ENCODE measurements at regions not wholly inside any gene's neighbourhood (a gene's known extent, or its start where the extent isn't known, plus 50 kb on each side); places are given as distances from the start of the nearest gene placed in this dataset.

DNA sequence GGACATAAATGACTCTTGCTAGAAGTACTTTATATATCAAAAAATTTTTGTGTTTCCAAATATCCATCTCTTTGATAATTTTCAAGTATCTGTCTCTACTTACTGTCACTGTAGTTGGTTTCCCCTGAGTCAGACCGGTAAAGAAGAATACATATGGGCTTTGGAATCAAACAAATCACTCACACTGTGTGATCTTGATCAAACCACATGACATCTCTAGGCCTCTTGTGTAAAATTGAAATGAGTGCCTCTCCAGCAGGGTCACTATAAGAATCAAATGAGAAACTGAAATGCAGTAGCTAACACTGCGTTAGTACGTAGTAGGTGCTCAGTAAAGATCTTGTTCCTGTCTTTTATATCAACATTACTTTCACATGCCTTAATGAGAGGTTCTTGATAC is 314.6 kb upstream of the STT3B start:
- Mint-ChIP-seq H3K4me3 (no peak overlapping the region), H3K27me3 (no peaks in the 10 kb centered on the region), H3K4me1 (ENCODE audit: low read depth) (peaks cover 28% of the 10 kb centered on the region), H3K9me3 (no peaks in the 10 kb centered on the region), H3K27ac (no peak overlapping the region), H3K36me3 (ENCODE audit: low read depth) (no peaks in the 10 kb centered on the region)
- intact Hi-C loops (cut with micrococcal nuclease): no loop called here

DNA sequence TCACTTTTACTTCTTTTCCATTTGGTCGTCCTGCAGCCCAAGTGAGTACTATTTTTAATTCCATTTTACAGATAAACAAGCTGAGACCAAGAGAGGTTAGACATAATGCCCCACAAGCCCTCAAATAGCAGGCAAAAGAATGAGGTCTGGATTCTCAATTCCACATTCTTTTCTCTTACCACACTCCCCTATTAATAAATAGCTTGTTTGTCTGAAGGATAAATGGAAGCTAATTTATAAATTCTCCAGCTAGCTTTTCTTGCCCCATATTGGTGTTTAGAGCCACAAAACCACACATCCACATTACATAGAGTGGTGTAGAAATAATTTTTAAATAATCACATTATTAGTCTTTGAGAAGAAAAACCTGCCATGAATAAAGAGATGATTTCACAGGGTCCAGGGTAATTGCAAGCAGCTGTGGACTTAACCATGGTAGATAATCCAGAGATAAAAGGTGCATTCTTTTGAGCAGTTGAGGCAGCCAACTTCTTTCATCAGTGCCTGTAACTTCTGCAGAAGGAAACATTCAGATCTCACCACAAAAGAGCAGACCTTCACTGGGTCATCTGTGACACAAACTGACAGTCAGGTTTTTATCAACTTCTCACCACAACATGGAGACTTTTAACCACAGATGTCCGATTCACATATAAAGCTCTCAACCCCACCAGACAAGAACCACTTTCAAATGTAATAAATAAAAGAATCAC is 313.4 kb upstream of the STT3B start:
- no peak overlapping the region for H3K27ac Mint-ChIP-seq
- peaks cover 2% of the 10 kb centered on the region for H3K27me3 Mint-ChIP-seq
- no peaks in the 10 kb centered on the region for H3K36me3 Mint-ChIP-seq (ENCODE audit: low read depth)
- H3K9me3 Mint-ChIP-seq: no peaks in the 10 kb centered on the region
- intact Hi-C loops (cut with micrococcal nuclease): no loop called here
- peaks cover 22% of the 10 kb centered on the region for H3K4me1 Mint-ChIP-seq (ENCODE audit: low read depth)
- no peak overlapping the region for H3K4me3 Mint-ChIP-seq

DNA sequence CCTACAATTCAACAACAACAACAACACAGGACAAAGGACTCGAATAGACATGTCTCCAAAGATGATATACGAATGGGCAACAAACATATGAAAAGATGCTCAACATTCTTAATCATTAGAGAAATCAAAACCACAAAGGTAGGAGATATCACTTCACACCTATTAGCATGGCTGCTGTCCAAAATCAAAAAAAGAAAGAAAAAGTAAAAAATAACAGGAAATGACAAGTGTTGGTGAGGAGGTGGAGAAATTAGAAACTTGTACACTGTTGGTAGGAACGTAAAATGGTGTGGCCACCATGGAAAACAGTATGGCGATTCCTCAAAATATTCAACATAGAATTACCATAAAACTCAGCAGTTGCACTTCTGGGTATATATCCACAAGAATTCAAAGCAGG is 312.3 kb upstream of the STT3B start:
- Mint-ChIP-seq H3K9me3 (no peaks in the 10 kb centered on the region), H3K27me3 (peaks cover 2% of the 10 kb centered on the region), H3K4me3 (no peak overlapping the region), H3K36me3 (ENCODE audit: low read depth) (no peaks in the 10 kb centered on the region), H3K27ac (no peak overlapping the region), H3K4me1 (ENCODE audit: low read depth) (peaks cover 23% of the 10 kb centered on the region)
- intact Hi-C loops (cut with micrococcal nuclease): no loop called here

DNA sequence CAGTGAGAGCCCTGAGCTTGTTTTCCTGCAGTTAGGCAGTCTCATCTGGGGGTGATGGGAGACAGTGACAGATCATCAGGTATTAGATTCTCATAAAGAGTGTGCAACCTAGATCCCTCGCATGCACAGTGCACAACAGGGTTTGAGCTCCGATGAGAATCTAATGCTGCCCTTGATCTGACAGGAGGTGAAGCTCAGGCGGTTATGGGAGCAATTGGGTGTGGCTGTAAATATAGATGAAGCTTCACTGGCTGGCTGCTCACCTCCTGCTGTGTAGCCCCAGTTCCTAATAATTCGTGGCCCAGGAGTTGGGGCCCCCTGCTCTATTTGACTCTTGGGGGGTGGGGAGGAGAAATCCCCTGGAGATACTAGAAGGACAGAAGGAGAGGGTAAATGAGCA is 309.4 kb upstream of the STT3B start:
- intact Hi-C loops (cut with micrococcal nuclease): no loop called here
- no peak overlapping the region for H3K4me3 Mint-ChIP-seq
- H3K9me3 Mint-ChIP-seq: no peaks in the 10 kb centered on the region
- H3K27ac Mint-ChIP-seq: peak overlapping the region; percentile 53
- peaks cover 2% of the 10 kb centered on the region for H3K27me3 Mint-ChIP-seq
- peaks cover 35% of the 10 kb centered on the region for H3K4me1 Mint-ChIP-seq (ENCODE audit: low read depth)
- no peaks in the 10 kb centered on the region for H3K36me3 Mint-ChIP-seq (ENCODE audit: low read depth)

DNA sequence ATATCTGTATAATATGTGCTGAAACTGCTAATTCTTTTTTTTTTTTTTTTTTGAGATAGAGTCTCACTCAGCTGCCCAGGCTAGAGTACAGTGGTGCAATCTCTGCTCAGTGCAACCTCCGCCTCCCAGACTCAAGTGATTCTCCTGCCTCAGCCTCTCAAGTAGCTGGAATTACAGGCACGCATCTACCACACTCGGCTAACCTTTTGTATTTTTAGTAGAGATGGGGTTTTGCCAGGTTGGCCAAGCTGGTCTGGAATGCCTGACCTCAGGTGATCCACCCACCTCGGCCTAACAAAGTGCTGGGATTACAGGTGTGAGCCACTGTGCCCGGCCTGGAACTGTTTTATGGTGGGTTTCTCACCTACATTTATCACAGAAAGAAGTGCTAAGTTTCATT is 307.8 kb upstream of the STT3B start:
- H3K36me3 Mint-ChIP-seq (ENCODE audit: low read depth): no peaks in the 10 kb centered on the region
- intact Hi-C loops (cut with micrococcal nuclease): loop anchor here (5.0 kb wide), 1 partner anchor 307 kb away; the partner anchor contains the start of gene STT3B
- peaks cover 2% of the 10 kb centered on the region for H3K27me3 Mint-ChIP-seq
- no peak overlapping the region for H3K4me3 Mint-ChIP-seq
- no peak overlapping the region for H3K27ac Mint-ChIP-seq
- peaks cover 41% of the 10 kb centered on the region for H3K4me1 Mint-ChIP-seq (ENCODE audit: low read depth)
- no peaks in the 10 kb centered on the region for H3K9me3 Mint-ChIP-seq

DNA sequence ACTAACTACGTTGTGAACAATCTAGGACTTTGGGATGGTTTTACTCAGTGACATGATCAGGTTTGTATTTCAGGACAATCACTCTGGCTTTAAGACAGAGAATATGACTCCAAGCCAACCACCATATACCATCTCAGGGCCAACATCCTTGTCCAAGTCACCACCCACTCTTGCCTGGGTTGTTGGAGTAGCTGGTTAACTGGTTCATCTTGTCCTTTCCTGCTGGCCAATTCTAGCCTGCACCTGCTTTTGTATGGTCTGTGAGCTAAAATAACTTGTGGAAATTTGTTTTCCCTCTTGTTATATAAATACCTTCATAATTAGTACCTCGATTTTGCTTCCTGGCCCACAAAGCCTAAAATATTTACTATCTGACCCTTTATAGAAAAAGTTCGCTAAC is 306.8 kb upstream of the STT3B start:
- Mint-ChIP-seq H3K4me1 (ENCODE audit: low read depth) (peaks cover 43% of the 10 kb centered on the region), H3K9me3 (peaks cover under 1% of the 10 kb centered on the region), H3K4me3 (no peak overlapping the region), H3K27ac (no peak overlapping the region), H3K36me3 (ENCODE audit: low read depth) (no peaks in the 10 kb centered on the region), H3K27me3 (peaks cover 2% of the 10 kb centered on the region)
- intact Hi-C loops (cut with micrococcal nuclease): loop anchor here (5.0 kb wide), 1 partner anchor 306 kb away; the partner anchor contains the start of gene STT3B

DNA sequence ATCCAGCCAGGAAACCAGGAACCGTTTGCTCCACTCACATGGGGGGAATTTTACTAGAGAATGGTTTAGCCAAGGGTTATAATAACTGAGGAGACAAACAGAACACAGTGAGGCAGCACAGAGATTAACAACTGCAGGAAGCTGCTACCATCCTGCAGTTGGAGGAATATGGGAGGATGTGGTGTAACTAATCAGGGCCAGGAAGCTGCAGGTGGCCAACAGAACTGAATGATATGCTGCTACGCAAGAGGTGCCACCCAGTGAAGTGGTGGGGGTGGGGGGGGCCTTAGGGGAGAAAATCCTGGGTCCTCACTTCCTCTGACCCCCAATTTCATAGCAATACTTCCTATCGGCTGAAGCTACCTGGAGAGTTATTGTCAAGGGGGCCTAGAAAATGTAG is 306.4 kb upstream of the STT3B start:
- intact Hi-C loops (cut with micrococcal nuclease): loop anchor here (5.0 kb wide), 1 partner anchor 306 kb away; the partner anchor contains the start of gene STT3B
- Mint-ChIP-seq H3K4me3 (no peak overlapping the region), H3K36me3 (ENCODE audit: low read depth) (no peaks in the 10 kb centered on the region), H3K27ac (no peak overlapping the region), H3K27me3 (peaks cover 2% of the 10 kb centered on the region), H3K4me1 (ENCODE audit: low read depth) (peaks cover 48% of the 10 kb centered on the region), H3K9me3 (peaks cover 5% of the 10 kb centered on the region)

DNA sequence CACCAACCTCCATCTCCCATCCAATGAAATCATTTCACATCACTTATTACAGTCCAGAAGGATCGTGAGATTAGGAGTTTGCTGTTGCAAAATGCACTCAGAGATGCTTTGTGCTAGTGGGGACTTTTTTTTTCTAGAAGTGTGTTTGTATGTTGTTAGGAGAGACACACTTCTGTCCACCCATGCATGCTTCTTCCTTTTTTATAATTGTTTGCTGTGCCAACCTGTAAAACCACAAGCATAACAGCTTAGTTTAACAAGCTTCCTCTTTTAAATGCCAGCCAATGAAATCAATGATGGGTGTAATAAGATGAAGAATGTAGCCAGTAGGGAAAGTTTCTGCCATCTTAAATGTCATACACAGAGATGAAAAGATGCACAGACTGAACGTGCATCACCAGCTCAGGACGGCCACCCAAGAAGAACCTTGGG is 305.6 kb upstream of the STT3B start:
- Mint-ChIP-seq H3K27me3 (peaks cover 2% of the 10 kb centered on the region), H3K27ac (no peak overlapping the region), H3K9me3 (peaks cover 8% of the 10 kb centered on the region), H3K36me3 (ENCODE audit: low read depth) (no peaks in the 10 kb centered on the region), H3K4me3 (no peak overlapping the region), H3K4me1 (ENCODE audit: low read depth) (peaks cover 56% of the 10 kb centered on the region)
- intact Hi-C loops (cut with micrococcal nuclease): loop anchor here (5.0 kb wide), 1 partner anchor 305 kb away; the partner anchor contains the start of gene STT3B

DNA sequence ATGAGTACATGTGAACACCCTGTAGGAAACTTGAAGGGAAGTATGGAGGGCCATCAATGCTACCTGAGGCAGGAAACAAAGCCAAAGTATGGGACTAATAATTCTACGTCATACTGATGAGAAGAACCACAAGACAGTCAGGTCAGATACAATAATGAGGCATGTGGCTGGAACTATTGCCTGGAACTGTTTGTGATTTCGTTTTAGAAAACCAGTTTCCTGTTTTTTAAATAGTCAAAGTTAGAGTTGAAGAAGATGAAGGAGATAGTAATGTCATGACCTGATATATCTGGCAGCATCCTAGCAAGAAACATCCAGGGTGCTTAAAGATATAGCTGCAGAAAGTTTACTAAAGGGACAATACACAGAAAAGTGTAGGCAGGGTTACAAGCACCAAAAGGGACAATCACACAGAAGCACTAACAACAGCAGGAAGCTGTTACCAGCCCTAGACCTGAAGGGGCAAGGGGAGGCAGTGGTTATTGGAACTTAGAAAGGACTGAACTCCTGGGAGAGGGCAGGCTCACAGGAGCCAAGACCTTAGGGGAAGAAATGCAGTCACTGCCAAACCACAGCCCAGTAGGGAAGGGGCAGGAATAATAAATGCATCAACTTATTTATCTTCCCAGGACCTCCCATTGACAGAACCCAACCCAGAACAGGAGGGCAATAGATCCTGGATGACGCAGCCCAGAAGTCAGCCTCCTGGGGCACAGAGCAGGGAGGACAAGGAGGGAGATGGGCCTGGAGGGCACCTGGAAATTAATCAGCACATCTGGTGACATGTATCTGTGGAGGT is 302.1 kb upstream of the STT3B start:
- no peaks in the 10 kb centered on the region for H3K27me3 Mint-ChIP-seq
- H3K9me3 Mint-ChIP-seq: peaks cover 8% of the 10 kb centered on the region
- H3K27ac Mint-ChIP-seq: peak overlapping the region; percentile 74
- H3K4me3 Mint-ChIP-seq: no peak overlapping the region
- peaks cover 68% of the 10 kb centered on the region for H3K4me1 Mint-ChIP-seq (ENCODE audit: low read depth)
- intact Hi-C loops (cut with micrococcal nuclease): loop anchor here (5.0 kb wide), 1 partner anchor 37 kb away; no protein-coding TSS in a partner anchor
- no peaks in the 10 kb centered on the region for H3K36me3 Mint-ChIP-seq (ENCODE audit: low read depth)

DNA sequence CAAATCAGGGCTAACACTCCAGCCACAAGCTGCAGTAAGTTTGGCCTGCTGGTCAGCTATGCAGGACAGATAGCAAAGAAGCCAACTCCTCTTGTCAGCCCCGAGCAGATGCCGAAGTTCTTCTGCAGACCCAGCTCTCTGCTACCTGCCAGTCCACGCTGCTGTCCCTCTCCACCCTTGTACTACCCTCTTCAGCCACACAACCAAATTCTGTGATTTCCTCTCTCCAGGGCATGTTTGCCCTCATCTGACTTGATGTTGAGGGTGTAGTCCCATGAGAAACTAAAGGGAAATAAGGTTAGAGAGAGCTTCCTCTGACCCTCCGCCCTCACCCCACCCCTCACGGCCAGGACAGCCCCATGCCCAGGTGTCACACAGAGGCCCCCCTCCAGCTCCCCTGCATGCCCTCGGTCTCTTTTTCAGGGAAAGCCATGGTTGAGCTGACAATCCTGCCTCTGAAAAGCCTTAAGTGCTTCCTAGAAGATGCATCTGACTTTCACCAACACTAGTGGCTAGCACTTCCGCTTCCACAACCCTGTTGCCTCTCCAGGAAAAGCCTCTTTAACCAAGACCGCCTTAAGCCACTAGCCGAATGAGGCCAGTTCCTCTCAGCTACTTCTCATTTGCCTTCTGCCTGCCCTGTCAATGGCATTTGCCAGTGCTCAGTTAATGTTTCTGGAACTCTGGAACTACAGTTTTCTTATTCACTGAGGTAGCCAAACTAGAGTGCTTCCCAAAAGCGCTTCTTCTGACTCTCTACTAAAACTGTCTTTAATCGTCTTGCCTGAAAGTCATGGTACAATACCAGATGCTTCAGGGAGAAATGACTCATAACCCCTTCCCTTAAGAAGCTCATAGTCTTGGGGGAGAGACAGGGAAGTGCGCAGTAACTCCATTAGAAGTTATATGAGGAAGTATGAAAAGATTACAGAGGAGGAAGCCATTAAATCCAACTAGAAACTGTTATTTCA is 300.4 kb upstream of the STT3B start:
- H3K9me3 Mint-ChIP-seq: peaks cover 8% of the 10 kb centered on the region
- intact Hi-C loops (cut with micrococcal nuclease): loop anchor here (5.0 kb wide), 1 partner anchor 35 kb away; no protein-coding TSS in a partner anchor
- H3K27ac Mint-ChIP-seq: peak overlapping the region; percentile 95
- H3K4me1 Mint-ChIP-seq (ENCODE audit: low read depth): peaks cover 52% of the 10 kb centered on the region
- no peaks in the 10 kb centered on the region for H3K27me3 Mint-ChIP-seq
- H3K4me3 Mint-ChIP-seq: peak overlapping the region; percentile 26
- H3K36me3 Mint-ChIP-seq (ENCODE audit: low read depth): no peaks in the 10 kb centered on the region

DNA sequence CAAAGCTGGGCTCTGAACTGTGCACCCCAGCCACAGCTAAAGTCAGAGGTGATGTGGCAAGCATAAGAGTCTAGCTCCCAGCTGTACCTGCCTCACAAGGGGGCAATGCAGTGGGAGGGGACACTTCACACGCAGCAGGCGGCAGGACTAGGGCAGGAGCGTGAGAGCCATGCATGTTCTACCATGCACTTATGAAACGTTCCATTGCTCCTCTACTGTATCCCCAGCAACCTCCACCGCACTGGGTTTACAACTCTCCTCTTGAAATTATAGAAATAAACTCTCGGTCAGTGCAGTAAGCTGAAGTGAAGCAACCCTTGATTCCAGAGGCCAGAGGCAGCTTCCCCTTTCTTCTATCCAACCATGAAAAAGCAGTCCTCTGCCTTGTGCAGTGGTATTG is 298.6 kb upstream of the STT3B start:
- H3K4me1 Mint-ChIP-seq (ENCODE audit: low read depth): peaks cover 49% of the 10 kb centered on the region
- peak overlapping the region; percentile 95 for H3K27ac Mint-ChIP-seq
- intact Hi-C loops (cut with micrococcal nuclease): loop anchor here (5.0 kb wide), 1 partner anchor 33 kb away; no protein-coding TSS in a partner anchor
- H3K4me3 Mint-ChIP-seq: peak overlapping the region; percentile 4
- H3K36me3 Mint-ChIP-seq (ENCODE audit: low read depth): no peaks in the 10 kb centered on the region
- no peaks in the 10 kb centered on the region for H3K27me3 Mint-ChIP-seq
- H3K9me3 Mint-ChIP-seq: peaks cover 8% of the 10 kb centered on the region

DNA sequence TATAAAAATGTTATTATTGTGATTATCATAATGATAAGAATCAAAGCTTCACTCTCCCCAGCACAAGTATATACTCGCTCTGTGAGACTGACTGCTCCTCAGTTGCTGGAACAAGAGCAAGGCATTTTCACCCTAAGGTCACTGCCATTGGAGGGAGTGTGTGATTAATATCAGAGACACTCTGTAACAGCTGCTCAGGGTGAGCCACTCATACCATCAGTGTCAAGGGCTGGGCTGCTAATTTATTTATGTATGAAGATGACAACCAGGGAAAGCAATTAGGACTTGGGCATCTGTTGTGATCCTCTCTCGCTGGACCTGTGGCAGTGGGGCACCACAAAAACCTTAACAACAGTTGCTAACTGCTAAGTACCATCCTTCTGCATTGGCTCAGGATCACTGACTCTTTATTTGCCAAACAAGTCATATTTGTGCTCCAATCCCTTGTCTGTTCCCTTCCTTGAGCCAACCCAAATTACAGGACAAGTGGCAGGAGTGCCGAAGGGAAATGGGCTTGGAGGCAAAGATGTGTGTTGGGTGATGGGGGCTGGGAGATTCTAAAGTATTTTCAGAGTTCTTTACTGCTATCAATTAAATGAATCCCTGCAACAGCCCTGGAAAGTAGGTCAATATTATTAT is 297.5 kb upstream of the STT3B start:
- H3K4me3 Mint-ChIP-seq: no peak overlapping the region
- peaks cover 54% of the 10 kb centered on the region for H3K4me1 Mint-ChIP-seq (ENCODE audit: low read depth)
- peaks cover 8% of the 10 kb centered on the region for H3K9me3 Mint-ChIP-seq
- intact Hi-C loops (cut with micrococcal nuclease): no loop called here
- no peaks in the 10 kb centered on the region for H3K27me3 Mint-ChIP-seq
- H3K36me3 Mint-ChIP-seq (ENCODE audit: low read depth): no peaks in the 10 kb centered on the region
- H3K27ac Mint-ChIP-seq: no peak overlapping the region

DNA sequence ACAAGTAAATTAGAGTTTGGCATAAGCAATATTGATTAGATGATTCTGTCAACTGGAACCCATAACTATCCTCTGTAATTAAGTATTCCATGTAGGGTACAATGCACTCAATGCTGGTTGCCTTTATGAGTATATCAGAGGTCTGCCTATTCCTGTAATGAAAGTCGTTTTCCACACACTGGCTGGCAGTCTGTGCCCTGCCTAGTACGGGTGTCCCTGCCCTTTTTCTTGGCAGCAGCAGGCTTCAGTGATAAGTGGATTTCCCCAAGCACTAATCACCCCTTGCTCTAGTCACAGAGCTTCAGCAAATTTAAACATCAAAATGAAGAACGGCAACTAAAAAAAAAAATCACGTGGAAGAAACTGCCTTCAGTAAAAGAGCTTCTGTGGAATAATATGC is 294.8 kb upstream of the STT3B start:
- no peak overlapping the region for H3K4me3 Mint-ChIP-seq
- no peaks in the 10 kb centered on the region for H3K27me3 Mint-ChIP-seq
- intact Hi-C loops (cut with micrococcal nuclease): no loop called here
- no peaks in the 10 kb centered on the region for H3K9me3 Mint-ChIP-seq
- H3K4me1 Mint-ChIP-seq (ENCODE audit: low read depth): peaks cover 45% of the 10 kb centered on the region
- H3K27ac Mint-ChIP-seq: no peak overlapping the region
- no peaks in the 10 kb centered on the region for H3K36me3 Mint-ChIP-seq (ENCODE audit: low read depth)
